GM10266 (cell line): ENCODE measurements at regions not wholly inside any gene's neighbourhood (a gene's known extent, or its start where the extent isn't known, plus 50 kb on each side); places are given as distances from the start of the nearest gene placed in this dataset.

ENCODE experiments used
- DNase-seq: peaks from one replicate; pipeline ENCODE4 v3.0.0; 2012; ENCODE audit errors: extremely low spot score
- CTCF ChIP-seq: IDR thresholded peaks from 2 replicates; pipeline ENCODE4 v1.5.1; 2012; ENCODE audit warnings: mild to moderate bottlenecking, low read depth; ENCODE audit not compliant: control insufficient read depth, insufficient read depth; ENCODE audit errors: missing control alignments

DNA sequence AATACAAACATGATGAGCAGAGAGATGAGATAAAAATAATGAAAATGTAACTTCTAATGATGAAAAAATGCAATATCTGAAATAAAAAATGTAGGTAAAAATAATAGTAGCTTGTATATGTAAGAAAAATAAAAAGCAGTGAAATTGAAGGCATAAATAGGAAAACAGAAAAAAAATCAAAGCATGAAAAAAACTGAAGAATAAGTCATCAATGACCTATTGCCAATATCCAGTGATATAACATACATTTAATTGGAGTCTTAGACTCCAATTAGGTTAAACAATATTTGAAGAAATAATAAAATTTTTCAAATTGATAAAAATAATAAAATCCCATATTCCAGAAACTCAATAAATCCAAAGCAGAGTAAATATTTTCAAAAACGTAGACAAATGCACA, 114.0 kb upstream of the HDGFL1 start:
- DNase-seq: no peak
- no peak for TF ChIP-seq CTCF

DNA sequence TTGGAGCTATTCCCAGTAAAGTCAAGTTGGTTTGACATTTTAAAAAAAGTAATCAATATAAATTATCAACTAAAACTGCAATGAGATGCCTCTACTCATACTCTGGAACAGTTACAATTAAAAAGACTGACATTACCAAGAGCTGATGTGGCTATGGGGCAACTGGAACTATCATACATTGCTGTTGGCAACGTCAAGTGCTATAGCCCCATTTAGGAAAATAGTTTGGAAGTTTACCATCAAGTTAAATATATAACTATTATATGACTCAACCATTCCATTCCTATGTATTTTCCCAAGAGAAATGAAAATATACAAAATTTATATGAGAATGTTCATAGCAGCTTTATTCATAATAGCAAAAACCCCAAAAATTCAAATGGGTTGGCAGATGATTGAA, 111.4 kb upstream of the HDGFL1 start:
- no peak for DNase-seq
- no peak for TF ChIP-seq CTCF

DNA sequence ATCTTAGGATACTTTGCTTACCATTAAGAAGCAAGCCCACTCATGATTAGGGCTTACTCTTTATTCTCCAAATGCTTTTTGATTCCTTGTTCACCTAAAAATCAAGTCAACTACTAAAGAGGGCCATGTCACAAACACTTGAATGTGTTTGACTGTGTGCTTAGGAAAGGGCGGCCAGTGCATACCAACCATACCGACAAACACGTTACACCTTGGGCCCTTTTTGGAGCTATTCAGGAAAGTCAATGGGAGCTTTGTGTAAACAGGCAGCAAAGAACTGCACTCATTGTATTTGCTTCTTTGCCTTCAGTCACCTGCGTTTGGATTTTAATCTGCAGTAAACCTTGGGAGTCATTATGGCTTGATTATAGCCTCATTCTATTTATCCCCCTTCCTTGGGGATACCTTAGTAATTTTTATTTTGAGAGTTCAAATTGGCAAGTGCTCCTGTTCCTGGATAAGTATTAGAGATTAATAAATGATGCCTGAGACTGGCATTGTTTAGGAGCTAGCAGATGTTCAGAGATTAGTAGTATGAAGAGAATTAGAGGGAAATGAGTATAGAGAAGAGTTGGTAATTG, 102.6 kb upstream of the HDGFL1 start:
- DNase-seq: no peak

DNA sequence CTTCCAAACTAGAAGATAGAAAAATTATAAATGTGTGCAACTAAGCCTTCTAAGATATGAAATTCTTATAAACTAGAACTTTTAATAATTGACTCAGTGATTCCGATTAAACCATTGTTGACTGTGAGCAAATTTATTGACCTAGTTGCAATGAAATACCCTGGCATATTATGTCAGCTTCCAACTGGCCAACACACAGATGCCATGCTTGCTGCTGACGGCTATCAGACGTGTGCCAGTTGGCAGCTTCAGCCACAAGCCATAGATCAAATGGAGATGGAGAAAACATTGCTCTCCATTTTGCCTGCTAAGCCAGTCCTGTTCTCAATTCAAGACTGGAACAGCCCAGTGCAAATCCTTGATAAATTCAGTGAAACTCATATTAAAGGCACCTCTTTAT, 101.7 kb upstream of the HDGFL1 start:
- TF ChIP-seq CTCF: no peak

More for the DNA sequence above, 102.6 kb upstream of the HDGFL1 start:
- no peak for TF ChIP-seq CTCF

DNA sequence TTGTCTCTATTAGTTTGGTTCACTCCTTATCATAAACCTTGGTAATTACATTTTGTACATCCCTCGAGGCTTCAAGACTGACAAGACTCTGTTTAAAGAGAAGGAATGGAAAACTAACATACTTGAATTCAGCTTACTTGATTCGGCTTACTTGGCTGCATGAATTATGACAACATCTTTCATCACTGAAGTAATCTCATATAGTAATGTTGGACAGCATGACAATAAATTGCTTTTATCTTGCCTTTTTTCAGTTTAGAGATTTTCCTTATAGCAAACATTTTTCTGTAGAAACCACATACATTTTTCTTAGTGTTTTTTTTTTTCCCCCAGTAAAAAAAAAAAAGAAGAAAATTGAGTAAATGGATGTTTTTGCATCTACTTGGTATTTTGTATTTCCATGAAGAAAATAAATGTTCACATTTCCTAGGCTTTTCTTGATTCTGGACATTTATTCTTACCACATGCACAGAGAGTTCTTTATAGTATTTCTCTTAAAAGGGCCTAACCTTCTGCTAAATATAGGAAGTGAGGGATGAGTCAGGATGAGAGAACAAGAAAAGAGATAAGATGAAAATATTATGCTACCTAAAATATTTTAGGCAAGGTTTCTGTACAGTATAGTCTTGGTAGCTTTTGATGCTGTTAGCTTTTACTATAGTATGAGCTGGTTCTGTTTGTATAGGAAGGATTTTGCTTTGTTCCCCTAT, 101.0 kb upstream of the HDGFL1 start:
- no peak for TF ChIP-seq CTCF
- DNase-seq: no peak

More for the DNA sequence above, 101.7 kb upstream of the HDGFL1 start:
- DNase-seq: no peak

DNA sequence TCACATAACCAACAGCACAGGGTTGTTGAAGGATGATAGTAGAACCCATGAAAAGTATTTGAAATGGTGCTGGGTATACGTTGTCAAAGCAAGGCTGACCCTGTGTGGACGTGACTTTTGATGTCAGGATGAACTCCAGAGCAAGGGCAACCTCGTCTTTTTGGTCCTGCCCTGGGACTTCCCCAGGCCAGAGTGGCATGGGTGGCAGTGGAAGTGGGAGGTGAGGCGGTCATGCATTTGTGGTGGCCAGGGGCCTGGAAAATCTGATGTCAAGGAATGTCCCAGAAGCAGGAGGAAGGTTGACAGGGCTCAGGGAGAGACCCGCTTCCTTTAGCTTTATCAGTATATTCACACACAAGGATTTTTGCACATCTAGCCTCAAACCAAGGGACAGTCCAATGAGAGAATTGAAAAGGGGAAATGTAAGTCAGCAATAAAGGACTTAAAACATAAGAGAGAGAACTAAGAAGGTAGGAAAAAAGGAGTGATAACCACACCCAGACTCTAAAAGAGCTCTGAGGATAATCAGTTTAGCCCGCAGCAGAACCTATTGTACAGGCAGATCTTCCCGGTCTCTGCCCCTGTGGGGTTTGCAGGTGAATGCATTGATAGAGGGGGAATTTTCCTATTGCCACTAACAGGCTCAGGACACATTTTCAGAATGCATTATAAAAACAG, 98.8 kb upstream of the HDGFL1 start:
- no peak for TF ChIP-seq CTCF

More for the DNA sequence above, 98.8 kb upstream of the HDGFL1 start:
- no peak for DNase-seq
